SW480 (cell line): ENCODE measurements at regions not wholly inside any gene's neighbourhood (a gene's known extent, or its start where the extent isn't known, plus 50 kb on each side); places are given as distances from the start of the nearest gene placed in this dataset.
"Not testable (repeated sequence)": the region's sequence is repeated elsewhere in the genome, so short reads cannot be mapped to it uniquely, and the experiment has no call there.

ENCODE experiments used
- DNase-seq: peaks from one replicate; pipeline ENCODE4 v3.0.0-alpha.2; 2016; ENCODE audit warnings: low spot score

DNA sequence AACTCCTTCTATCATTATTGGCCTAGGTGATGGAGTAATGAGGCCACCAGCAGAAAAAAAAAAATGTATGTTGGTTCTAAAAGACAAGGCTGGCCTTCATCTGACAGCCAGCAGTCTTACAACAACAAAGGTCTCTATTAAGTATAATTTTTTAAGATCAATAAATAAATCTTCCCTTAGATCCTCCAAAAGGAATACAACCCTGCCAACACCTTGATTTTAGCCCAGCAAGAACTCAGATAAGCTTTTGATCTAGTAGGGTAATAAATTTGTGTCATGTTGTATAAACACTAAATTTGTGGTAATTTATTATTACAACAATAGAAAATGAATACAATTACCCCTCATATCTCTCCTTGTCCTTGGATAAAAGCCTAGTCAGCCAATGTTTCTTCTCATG is 633.2 kb upstream of the FAM174A start:
- no peak for DNase-seq

DNA sequence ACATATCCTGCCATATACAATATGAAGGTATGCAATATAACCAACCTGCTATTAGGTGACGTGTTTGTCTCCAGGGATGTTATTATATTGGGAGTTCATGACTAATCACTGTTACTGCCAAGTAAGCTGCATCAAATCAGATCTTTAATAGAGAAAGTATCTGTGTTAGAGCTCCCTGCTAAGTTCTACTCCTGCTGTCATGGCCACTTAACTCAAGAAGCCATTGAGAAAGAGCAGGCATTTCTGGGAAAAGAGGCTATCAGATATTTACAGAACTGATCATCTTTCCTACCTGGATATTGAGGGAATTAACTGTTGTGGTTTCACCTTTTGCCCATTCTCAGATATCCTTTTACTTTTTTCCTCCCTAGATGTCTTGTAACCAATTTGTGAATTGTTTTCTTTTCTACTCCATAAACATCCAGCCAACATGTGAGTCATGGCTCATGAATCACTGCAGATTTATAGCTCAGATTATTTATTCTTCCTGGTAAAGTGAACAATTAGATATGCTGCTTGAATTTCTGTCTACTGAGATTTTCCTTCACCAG is 634.8 kb upstream of the FAM174A start:
- peak; percentile 8 for DNase-seq

DNA sequence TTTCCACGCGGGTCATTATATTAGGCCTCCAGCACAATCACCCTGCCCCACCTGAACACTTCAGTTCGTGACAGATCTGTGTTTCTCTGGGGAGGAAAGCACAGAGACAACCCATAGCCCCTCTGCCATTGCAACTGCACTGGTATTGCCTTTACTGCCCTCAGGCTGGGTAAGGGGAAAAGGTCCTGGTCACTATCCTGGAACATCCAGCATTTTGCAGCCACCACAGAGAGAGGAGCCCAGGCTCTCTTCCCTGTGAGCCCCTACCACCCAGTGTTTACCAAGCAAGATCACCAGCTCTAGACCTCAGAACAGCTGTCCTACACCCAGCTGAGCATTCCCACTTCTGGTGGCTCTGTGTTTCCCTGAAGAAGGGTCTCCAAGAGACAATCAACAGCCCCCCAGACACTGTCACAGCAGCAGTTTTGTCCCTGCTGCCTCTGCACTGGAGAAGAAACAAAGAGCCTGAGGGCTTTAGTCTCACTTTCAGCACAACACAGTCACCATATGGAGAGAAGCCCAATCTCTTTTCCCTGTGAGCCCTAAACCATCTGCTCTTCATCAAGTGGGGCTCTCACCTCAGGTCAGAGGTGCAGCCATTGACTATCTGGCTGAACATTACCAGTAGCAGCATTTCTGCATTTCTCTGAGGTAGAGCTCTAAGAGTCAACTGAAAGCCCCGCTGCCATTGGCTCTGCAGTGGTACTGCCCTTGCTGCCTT is 655.2 kb upstream of the FAM174A start:
- DNase-seq = no peak

DNA sequence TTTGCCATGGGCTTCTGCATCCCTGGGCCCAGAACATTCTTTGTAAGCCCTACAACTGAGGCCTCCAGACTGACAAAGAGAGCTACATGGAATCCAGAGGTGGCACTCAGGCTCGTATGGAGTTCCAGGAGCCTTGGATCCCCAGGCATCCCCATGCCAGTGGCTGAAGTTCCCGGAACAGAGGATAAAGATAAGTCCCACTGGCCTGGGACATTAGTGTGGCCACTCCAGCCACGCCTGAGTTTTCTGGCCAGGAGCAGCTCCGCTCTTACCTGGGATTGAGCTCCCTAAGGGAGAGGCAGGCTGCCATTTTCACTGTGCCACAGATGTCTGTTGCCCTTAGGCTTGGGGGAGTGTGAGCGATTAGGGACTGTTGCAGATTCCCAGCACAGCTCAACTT is 656.3 kb upstream of the FAM174A start:
- DNase-seq = no peak

DNA sequence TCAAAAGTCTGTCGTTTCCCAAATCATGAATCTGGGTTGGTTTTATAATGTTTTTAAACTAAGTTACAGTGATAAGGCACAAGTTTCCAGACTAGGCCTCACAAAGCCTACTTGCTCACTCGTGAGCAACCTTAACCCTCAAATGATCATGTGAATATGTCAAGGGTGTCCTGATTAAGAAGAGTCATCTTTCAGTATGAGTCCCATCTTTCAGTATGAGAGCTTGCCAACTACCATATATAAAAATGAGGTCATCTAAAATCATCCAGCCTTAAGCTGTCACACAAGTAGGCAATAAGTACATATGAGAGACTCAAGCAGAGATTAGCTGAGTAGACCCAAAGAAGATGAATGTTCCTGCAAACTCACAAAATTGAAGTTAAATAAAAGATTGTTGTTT is 668.4 kb upstream of the FAM174A start:
- DNase-seq = no peak

DNA sequence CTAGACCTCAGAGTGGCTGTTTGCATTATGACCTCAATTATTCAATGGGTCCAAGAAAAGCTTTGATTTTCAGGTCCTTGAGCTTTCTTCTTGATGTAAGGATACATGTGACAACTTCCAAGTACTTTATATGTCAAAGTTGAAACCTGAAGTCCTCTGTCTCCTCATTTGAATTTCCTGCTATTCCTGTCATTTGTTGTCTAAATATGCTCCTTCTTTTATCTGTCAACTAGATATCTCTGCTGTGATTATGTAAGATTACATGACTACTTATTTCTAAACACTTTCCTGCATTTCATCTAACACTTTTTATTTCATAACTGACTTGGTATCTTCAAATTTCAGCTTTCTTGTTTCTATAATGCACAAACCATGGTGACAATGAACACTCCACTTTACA is 670.0 kb upstream of the FAM174A start:
- no peak for DNase-seq

DNA sequence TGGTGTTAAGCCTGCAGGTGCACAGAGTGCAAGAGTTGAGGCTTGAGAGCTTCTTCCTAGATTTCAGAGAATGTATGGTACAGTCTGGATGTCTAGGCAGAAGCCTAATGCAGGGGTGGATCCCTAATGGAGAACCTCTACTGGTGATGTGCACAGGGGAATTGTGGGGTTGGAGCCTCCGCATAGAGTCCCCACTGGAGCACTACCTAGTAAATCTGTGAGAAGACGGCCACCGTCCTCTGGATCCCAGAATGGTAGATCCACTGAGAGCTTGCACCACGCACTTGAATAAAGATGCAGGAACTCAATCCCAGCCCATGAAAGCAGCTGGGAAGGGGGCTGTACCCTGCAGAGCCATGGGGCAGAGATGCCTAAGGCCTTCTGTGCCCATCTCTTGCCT is 699.4 kb upstream of the FAM174A start:
- no peak for DNase-seq

DNA sequence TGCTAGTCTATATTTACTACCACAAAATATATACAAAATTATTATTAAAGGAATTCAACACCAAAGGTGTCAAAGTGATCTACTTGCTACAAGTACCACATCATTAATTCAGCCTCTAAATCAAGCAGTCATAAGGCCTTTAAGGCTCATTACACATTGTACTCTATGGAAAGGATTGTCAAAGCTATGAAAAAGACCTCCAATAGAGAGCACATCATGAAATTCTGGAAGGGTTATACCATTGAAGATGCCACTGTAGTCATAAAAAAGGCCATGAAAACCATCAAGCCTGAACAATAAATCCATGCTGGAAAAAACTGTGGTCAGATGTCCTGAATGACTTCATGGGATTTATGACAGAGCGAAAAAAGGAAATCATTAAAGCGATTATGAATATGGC is 708.0 kb upstream of the FAM174A start:
- no peak for DNase-seq

DNA sequence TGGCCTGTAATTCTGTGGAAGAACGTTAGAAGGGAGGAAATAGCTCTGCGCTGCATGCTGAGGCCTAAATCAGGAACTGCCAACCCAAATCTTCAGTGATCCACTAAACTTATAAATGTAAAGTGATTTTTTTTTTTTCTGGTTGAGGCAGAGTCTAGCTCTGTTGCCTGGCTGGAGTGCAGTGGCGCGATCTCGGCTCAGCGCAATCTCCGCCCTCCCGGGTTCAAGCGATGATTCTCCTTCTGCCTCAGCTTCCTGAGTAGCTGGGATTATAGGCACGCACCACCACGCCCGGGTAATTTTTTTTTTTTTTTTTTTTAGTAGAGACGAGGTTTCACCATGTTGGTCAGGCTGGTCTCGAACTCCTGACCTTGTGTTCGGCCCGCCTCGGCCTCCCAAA is 717.4 kb upstream of the FAM174A start:
- no peak for DNase-seq

DNA sequence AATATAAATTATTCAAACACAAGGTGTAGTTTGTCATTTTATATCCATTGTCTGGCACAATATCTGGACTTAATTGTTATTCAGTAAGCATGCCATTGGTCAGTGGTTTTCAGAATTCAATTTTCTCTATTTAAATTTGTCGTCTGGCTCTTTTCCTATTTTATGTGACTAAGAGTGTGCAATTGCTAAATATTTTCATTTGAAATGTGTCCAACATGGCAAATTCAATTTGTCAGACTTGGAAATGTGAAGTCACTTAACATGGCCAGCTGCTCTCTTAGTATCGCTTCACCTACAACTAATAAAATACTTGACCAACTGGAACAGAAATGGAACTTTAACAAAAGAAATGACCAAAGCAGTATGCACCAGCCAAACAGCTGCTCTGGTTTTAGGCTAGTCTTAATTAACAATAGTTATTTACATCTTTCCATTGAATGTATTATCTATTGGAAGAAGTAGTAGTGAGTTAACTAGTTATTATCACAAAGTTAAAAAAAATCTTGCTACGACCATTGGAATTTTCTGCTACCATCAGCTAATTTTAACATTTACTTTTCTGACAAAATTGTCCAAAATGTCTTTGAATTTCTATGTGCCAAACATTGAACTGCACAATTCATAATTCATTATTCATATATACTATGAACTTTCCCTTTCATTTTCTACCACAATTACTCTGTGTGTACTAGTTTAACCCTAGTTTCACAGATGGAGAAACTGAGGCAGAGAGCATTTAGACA is 720.7 kb upstream of the FAM174A start:
- DNase-seq = no peak

DNA sequence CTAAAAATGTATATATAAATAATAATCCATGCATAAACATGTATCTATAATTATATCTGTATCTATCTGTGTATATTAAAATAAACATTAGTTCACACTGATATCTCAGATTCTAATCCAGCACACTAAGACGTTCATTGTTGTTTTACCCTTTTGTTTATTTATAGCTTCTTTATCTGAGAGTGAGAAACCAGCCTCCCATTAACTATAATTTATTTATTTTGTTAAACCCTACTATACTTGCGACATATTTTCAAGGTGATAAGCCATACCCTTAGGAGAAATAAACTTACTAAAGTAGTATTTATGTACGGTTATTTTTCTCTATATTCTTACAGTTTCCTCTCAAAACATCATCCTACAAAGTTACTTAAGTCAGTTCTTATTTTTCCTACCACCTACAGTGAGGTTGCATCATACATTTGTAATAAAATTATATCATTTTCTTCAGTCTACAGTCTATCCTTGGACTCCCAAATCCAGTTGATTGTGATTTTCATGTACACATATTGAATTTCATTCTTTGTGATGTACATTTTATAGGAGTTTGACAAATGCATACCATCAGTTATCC is 726.4 kb upstream of the FAM174A start:
- no peak for DNase-seq

DNA sequence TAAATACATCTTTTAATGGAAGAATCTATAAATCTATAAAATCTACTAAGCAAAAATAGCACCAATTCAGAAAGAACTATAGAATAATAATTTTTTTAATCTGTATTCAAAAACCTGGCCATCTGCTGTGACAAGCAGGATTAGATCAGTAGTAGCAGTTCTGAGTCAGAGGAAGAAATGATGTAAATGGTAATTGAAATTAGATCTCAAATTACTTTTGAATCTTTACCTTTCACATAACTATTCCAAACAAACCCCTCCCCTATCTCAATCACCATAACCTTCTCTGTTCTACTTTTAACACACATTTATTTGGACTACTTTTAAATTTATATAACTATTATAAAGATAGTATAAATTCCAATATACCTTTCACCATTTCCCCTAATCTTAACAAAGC is 727.8 kb upstream of the FAM174A start:
- no peak for DNase-seq

DNA sequence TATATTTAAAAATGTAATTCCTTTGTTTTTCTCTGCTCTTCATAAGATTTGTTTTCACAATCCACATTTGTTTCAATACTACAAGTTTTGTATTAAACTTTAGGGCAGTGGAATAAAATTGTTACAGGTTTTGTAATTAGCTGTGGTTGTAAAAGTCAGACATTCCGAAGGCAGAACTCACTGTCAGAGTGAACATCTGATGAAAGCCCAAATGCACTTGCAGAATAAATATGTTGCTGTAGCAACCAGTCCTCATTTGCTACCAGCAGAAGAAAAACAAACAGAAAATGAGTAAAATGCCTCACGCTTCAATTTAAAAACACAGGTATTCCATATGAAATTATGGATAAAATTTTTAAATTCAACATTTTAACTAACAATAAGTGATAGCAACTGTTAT is 740.1 kb upstream of the FAM174A start:
- no peak for DNase-seq

DNA sequence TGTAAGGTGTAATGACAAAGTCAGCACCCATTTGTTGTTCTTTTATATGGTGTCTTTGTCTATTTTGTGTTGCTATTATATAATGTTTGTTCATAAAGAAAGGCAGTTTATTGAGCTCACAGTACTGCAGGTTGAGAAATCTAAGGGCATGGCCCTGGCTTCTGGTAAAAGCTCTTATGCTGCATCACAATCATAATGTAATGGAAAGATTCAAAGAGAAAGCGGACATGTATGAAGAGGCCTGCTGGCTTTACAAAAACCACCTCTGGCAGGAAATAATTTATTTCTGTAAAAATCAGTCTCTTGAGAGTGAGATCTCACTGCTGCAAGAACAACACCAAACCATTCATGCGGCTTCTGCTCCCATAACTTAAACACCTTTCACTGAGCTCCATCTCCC is 746.7 kb upstream of the FAM174A start:
- no peak for DNase-seq

DNA sequence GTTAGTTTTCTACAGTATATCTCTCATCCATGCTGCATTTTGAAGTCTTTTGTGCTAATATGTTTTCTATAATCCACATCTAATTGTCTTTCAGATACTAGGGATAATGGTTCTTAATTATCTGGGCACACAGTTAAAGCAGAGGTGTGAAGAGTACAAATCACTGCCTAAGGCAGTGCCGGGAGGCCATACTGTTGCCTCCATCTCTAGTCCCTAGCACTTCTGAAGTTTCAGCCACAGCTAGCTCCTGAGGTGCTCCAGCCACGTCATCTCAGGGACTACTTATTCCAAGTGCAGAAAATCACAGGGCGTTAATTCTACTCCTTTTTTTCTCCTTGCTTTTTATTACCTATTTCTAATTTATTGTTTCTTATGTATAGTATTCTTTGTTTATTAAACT is 760.0 kb upstream of the FAM174A start:
- no peak for DNase-seq

DNA sequence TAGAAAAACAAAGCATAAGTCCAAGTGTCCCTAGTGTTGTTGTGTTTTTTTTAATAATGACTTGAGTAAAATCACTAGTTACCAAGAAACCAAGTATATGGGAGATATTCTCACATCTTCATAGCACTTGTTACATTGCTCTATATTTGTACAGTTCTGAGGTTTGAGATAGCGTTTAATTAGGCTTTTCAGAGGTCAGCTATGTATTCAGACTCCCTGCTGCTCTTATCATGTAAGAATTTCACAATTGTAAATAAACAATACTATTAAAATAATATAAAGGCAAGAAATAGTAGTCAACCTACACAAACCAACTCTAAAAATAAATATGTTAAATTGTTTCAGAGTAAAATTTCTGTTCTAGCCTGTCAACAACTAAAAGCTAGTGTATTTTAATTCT is 761.9 kb upstream of the FAM174A start:
- DNase-seq = no peak

DNA sequence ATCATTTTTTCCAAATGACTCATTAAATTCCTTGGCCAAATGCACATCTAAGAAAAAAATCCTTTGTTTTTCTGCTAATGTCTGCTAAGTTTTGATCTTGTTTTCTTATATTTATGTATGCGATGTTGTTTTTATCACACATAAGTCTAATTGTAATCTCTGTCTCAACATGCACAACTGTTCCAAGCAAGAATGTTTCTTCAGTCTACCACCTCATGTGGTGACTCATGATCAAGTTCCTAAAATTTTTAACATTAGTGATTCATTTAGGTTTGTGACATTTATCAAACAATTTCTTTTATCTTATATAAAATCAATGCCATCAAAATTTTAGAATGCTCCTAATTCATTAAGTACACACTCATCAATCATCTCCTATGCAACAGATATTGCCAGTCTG is 763.9 kb upstream of the FAM174A start:
- no peak for DNase-seq

DNA sequence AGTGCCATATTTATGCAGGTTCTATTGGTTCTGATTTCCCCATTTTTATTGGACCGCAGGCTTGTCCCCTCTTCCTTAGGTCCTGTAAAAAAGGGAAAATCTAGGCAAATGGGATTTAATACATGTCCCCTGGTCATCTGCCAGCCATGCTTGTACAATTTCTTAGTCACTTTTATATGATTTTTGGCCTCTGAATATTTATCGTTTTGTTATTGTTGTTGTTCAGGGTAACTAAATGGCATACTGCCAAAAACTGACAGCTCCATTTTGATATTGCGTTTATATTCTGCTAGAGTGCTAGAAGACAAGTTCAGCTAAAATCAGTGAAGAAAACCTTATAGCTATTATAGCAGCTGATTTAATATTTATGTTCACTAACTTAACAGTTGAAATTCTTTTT is 770.2 kb upstream of the FAM174A start:
- DNase-seq = no peak

DNA sequence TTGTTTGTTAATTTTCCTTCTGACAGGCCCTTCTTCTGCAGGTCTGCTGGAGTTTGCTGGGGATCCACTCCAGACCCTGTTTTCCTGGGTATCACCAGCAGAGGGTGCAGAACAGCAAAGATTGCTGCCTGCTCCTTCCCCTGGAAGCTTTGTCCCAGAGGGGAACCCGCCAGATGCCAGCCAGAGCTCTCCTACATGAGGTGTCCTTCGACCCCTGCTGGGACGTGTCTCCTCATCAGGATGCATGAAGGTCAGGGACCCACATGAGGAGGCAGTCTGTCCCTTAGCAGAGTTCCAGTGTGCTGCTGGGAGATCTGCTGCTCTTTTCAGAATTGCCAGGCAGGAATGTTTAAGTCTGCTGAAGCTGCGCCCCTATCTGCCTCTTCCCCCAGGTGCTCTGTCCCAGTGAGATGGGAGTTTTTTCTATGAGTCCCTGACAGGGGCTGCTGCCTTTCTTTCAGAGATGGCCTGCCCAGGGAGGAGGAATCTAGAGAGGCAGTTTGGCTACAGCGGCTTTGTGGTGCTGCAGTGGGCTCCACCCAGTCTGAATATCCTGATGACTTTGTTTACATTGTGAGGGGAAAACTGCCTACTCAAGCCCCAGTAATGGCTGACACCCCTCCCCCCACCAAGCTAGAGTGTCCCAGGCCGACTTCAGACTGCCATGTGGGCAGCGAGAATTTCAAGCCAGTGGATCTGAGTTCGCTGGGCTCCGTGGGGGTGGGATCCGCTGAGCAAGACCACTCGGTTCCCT is 772.0 kb upstream of the FAM174A start:
- DNase-seq = no peak

DNA sequence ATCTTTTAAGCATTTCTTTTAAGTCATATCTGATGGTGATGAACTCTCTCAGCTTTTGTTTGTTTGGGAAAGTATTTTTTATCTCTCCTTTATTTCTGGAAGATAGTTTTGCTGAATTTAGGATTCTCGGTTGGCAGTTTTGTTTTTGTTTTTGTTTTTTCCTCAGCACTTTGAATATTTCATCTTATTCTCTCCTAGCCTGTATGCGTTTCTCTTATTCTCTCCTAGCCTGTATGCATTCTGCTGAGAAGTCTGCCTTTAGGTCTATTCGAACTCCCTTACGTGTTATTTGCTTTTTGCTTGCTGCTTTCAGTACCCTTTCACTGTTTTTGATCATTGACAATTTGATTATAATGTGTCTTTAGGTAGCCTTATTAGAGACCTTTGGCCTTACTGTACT is 787.8 kb upstream of the FAM174A start:
- no peak for DNase-seq

DNA sequence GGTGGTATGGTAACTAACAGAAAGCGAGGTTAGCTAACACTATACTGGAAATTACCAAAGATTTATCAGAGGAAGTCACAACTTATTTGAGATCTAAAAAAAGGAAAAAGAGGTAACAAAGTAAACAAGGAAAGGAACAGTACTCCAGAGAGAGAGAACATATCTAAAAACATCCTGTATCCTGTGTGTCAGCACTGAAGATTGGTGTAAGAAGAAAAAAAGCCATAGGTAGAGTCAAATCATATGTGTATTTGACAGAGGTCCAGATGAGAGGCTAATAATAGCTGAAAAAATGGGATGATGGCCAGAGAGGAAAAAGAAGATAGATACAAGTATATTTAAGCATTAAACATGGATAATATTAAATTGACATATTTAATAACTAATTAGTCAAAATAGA is 802.0 kb upstream of the FAM174A start:
- DNase-seq = not testable (repeated sequence)

DNA sequence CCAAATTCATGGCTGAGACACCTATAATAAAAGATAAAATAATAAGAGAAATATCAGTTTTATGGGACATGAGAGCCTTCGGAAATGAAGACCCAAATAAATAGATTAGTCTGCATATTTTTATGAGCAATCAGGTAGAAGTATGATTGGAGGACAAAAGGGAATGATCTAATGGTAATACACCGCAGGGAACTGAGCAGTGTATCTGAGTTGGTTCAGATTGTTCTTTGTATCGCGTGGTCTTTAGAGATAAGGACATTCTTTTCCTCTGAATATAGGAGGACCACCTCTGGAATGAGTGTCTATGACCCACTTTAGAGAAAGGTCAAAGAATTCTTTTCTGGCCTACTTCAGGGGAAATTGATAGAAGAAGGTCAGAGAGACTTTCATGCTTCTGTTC is 801.8 kb upstream of the CHD1 start:
- not testable (repeated sequence) for DNase-seq
